ENCODE measurements at regions not wholly inside any gene's neighbourhood (a gene's known extent, or its start where the extent isn't known, plus 50 kb on each side); places are given as distances from the start of the nearest gene placed in this dataset.

GRCh38 chr4:86529436-86529835 lies 64.7 kb upstream of the PTPN13 start:
- no peak for DNase-seq

- no peak for DNase-seq
Measured at GRCh38 chr4:86530183-86530582, 63.9 kb upstream of the PTPN13 start.

- no peak for DNase-seq
Measured at GRCh38 chr4:86531440-86531839, 62.7 kb upstream of the PTPN13 start.

GRCh38 chr4:86532851-86533250 lies 61.3 kb upstream of the PTPN13 start:
- DNase-seq = no peak

GRCh38 chr4:86536151-86536550 lies 58.0 kb upstream of the PTPN13 start:
- DNase-seq = no peak

- DNase-seq = no peak
Measured at GRCh38 chr4:86542319-86543027, 51.6 kb upstream of the PTPN13 start.

GRCh38 chr4:86543080-86543479 lies 51.0 kb upstream of the PTPN13 start:
- no peak for DNase-seq

GRCh38 chr4:86543560-86544309 lies 50.4 kb upstream of the PTPN13 start:
- no peak for DNase-seq

- no peak for DNase-seq
Measured at GRCh38 chr4:86544310-86544966, 49.7 kb upstream of the PTPN13 start.
